Glutamatergic neuron (in vitro differentiated cells): ENCODE measurements at regions not wholly inside any gene's neighbourhood (a gene's known extent, or its start where the extent isn't known, plus 50 kb on each side); places are given as distances from the start of the nearest gene placed in this dataset.

Experiments used
- DNase-seq: peaks from one replicate; pipeline ENCODE4 v3.0.0; 2022
- H3K27ac Mint-ChIP-seq: one replicate; pipeline ENCODE4 v1.8.0; 2020; ENCODE audit warnings: mild to moderate bottlenecking, mixed read lengths, inconsistent platforms; ENCODE audit not compliant: unreplicated experiment
- H3K27me3 Mint-ChIP-seq: one replicate; pipeline ENCODE4 v1.8.0; 2020; ENCODE audit warnings: mild to moderate bottlenecking, moderate library complexity, mixed read lengths, inconsistent platforms; ENCODE audit not compliant: unreplicated experiment
- H3K36me3 Mint-ChIP-seq: one replicate; pipeline ENCODE4 v1.8.0; 2020; ENCODE audit warnings: mild to moderate bottlenecking, mixed read lengths, inconsistent platforms; ENCODE audit not compliant: unreplicated experiment
- H3K4me1 Mint-ChIP-seq: one replicate; pipeline ENCODE4 v1.8.0; 2020; ENCODE audit warnings: mild to moderate bottlenecking, low read depth, mixed read lengths, inconsistent platforms; ENCODE audit not compliant: unreplicated experiment
- H3K4me3 Mint-ChIP-seq: one replicate; pipeline ENCODE4 v1.8.0; 2020; ENCODE audit warnings: mild to moderate bottlenecking, mixed read lengths, inconsistent platforms; ENCODE audit not compliant: unreplicated experiment
- H3K9me3 Mint-ChIP-seq: one replicate; pipeline ENCODE4 v1.8.0; 2020; ENCODE audit warnings: mild to moderate bottlenecking, moderate library complexity, mixed read lengths, inconsistent platforms; ENCODE audit not compliant: unreplicated experiment
- CTCF ChIP-seq: fragments of 200-600 bp; sonication (generic); IDR thresholded peaks from one replicate; pipeline ENCODE4 v1.5.0; 2021; ENCODE audit not compliant: partially characterized antibody, unreplicated experiment

- no peak overlapping the region for H3K4me3 Mint-ChIP-seq
- no peaks in the 10 kb centered on the region for H3K9me3 Mint-ChIP-seq
- no peaks in the 10 kb centered on the region for H3K4me1 Mint-ChIP-seq
- H3K36me3 Mint-ChIP-seq: no peaks in the 10 kb centered on the region
- no peak for DNase-seq
- TF ChIP-seq CTCF: no peak
- no peak overlapping the region for H3K27ac Mint-ChIP-seq
- H3K27me3 Mint-ChIP-seq: no peaks in the 10 kb centered on the region
Observed at GRCh38 chrX:11050013-11050412, 61.1 kb upstream of the HCCS start.

- Mint-ChIP-seq H3K36me3 (no peaks in the 10 kb centered on the region), H3K27me3 (no peaks in the 10 kb centered on the region)
Observed at GRCh38 chrX:11053351-11053750, 57.8 kb upstream of the HCCS start.

GRCh38 chrX:11056322-11057176 is 54.6 kb upstream of the HCCS start:
- H3K27ac Mint-ChIP-seq: no peak overlapping the region
- no peaks in the 10 kb centered on the region for H3K36me3 Mint-ChIP-seq
- H3K9me3 Mint-ChIP-seq: no peaks in the 10 kb centered on the region
- no peak for DNase-seq
- TF ChIP-seq CTCF: no peak
- H3K4me1 Mint-ChIP-seq: no peaks in the 10 kb centered on the region
- no peak overlapping the region for H3K4me3 Mint-ChIP-seq
- no peaks in the 10 kb centered on the region for H3K27me3 Mint-ChIP-seq

More at GRCh38 chrX:11053351-11053750, 57.8 kb upstream of the HCCS start:
- H3K9me3 Mint-ChIP-seq: no peaks in the 10 kb centered on the region
- DNase-seq: no peak
- TF ChIP-seq CTCF: no peak
- H3K27ac Mint-ChIP-seq: no peak overlapping the region
- no peak overlapping the region for H3K4me3 Mint-ChIP-seq
- no peaks in the 10 kb centered on the region for H3K4me1 Mint-ChIP-seq

- no peak for TF ChIP-seq CTCF
Observed at GRCh38 chrX:11059933-11060332, 51.2 kb upstream of the HCCS start.

More at GRCh38 chrX:11059933-11060332, 51.2 kb upstream of the HCCS start:
- Mint-ChIP-seq H3K4me3 (no peak overlapping the region), H3K36me3 (no peaks in the 10 kb centered on the region), H3K4me1 (no peaks in the 10 kb centered on the region), H3K27me3 (no peaks in the 10 kb centered on the region), H3K27ac (no peak overlapping the region), H3K9me3 (no peaks in the 10 kb centered on the region)
- no peak for DNase-seq
